DLD1 (cell line): ENCODE measurements at regions not wholly inside any gene's neighbourhood (a gene's known extent, or its start where the extent isn't known, plus 50 kb on each side); places are given as distances from the start of the nearest gene placed in this dataset.

Experiments used
- in situ Hi-C: cut with HindIII; loops from 2 replicates; pipeline ENCODE4 v1.10.0; 2017; ENCODE audit warnings: low sequenced_read_pairs

DNA sequence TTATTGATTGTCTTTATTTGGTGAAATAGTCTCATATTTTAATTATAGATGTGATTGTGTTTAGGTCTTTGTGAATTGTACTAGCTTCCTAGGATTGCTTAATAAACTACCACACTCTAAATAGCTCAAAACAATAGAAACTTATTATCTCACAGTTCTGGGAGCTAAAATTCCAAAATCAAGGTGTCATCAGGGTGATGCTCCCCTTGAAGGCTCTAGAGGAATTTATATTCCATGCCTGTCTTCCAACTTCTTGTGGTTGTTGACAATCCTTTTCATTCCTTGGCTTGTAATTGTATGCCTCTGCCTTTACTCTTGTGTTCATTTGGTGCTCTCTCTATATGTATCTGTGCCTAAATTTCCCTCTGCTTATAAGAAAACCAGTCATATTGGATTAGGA is 155.3 kb upstream of the AKR1E2 start:
- in situ Hi-C loops = no loop called here

- in situ Hi-C loops = no loop called here
Measured at GRCh38 chr10:4669585-4669984, 156.4 kb upstream of the AKR1E2 start.

DNA sequence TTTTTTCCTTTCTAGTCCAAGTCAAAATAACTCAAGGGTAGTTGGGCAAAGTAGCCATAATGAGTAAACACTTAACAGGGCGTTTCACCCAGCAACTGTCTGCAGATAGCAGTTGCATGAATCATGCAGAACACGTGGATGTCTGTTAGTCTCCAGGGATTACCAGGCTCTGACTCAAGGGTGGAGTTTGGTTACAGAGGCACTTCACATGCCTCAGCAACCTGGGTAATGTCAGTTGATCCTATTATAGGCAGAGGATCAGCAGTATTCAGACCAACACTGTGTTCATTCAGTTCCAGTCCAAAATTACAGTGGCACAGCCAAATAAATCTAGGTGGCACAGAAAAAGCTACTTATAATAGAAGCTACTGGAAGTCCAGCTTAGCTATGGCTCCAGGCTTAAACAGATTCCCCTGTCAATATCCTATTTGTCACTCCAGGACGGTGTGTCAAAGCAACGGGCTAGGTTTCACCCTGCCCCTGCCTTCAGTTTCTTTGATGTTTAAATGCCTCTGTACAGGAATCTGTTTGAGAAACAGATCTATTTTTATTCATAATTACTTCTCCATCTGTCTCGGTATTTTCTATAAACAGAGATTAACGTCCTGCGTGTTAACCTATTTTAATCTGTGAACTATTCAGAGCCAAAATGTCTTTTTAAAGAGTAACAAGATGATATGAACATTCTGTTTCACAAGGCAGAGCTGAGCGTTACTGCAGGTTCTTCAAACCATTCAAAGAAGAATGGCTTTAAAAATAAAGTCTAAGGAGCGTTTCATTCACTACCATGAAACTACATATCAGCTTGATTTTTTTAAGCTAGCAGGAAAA is 162.6 kb upstream of the AKR1E2 start:
- in situ Hi-C loops = no loop called here

- in situ Hi-C loops = no loop called here
Measured at GRCh38 chr10:4662576-4663161, 163.3 kb upstream of the AKR1E2 start.

DNA sequence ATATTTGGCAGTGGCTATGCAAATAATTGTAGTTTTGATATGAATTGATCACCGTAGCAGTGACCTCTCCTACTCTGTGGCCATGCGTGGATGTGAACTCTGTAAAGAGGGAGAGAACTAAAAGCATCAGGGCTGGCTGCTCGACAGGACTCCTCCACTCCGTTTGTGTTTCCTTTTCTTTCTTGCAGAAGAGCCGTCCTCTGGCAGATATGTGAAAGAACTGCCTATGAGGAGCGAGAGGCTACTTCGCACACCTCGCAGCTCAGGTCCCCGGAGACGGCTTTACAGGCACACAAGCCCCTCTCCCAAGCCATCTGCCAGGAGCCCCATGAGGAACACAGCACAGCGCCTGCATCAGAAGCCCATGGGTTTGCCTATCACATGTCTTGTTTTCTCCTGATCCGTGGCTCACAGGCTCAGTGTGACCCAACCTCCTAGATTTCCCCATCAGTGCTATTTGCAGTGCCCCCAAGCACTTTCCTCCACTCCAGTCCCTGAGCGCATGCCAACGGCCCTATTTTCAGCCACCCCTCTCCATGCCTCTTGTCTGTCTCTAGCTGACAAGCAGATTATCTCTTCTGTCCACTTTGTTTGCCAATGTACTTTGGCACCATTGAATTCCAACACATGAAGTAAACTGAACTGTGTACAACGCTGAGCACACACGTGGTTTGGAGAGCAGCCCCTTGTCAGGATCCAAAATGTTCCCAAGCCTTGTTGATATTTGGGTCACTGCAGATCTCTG is 164.3 kb upstream of the AKR1E2 start:
- in situ Hi-C loops = no loop called here

- in situ Hi-C loops = no loop called here
Measured at GRCh38 chr10:4658777-4659176, 167.2 kb upstream of the AKR1E2 start.

DNA sequence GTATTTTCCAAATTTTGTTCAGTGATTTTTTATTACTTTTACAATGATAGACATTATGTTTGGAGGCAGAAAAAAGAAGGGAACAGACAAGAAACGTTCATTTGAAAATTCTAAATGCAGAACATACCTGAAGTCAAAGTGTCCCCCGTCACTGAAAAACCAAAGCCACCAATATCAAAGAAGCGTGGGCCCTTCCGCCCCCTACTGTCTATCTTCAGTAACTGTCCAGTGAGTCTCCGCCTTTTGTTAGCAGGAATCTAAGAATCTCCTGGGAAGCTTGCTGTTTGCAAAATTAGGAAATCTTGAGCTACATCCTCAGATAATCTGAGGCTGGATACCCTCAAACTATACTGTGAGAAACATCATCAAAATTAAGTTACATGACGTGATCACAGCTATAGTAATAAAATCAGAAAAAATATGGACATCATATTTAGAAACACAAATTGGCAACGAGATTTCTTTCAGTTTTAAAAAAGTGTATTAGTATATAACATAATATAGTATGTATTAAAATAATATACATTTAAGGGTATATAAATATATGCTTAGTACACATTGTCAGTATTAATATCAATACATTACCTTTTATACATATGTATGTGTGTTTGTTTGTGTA is 169.3 kb upstream of the AKR1E2 start:
- in situ Hi-C loops = no loop called here

- in situ Hi-C loops = no loop called here
Measured at GRCh38 chr10:4655879-4656278, 170.1 kb upstream of the AKR1E2 start.

- in situ Hi-C loops = no loop called here
Measured at GRCh38 chr10:4655406-4655805, 170.6 kb upstream of the AKR1E2 start.

DNA sequence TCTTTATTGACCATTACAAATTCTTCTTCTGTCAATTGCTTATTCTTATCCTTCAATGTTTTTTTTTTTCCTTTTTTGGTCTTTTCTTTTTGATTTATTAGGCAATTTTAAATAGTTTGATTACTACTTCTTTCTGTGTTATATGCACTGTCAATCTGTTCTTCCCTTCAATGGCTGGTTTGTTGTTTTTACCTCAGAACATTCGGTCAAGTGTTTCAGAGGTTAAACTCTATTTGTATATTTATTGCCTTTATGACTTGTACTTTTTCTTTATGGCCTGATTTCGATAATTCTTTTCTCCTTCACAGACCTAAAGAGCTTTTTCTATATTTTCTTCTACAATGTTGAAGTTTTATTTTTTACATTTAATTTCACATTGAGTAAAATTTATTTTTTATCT is 171.5 kb upstream of the AKR1E2 start:
- in situ Hi-C loops = no loop called here

GRCh38 chr10:4653160-4653559 is 172.8 kb upstream of the AKR1E2 start:
- in situ Hi-C loops = no loop called here

- in situ Hi-C loops = no loop called here
Measured at GRCh38 chr10:4652111-4653010, 173.6 kb upstream of the AKR1E2 start.

- in situ Hi-C loops = no loop called here
Measured at GRCh38 chr10:4651404-4652037, 174.5 kb upstream of the AKR1E2 start.

DNA sequence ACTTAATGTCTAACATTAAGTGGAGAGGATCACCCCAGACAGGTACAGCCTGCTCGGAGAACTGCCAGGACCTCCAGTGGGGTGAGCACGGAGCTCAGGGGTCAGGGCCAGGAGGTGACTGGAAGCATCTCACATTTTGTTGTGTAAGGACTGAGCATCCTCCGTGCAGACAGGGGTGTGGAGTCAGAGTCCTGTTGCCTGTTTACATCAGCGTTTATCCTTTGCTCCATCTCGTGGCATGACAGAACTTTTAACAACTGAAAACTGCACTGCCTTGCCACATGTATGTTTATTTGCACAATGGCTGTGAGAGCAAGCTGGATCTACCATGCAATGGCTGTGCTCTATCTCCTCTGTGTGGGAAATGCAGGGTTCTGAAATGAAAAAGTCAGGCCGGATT is 175.4 kb upstream of the AKR1E2 start:
- in situ Hi-C loops = no loop called here

DNA sequence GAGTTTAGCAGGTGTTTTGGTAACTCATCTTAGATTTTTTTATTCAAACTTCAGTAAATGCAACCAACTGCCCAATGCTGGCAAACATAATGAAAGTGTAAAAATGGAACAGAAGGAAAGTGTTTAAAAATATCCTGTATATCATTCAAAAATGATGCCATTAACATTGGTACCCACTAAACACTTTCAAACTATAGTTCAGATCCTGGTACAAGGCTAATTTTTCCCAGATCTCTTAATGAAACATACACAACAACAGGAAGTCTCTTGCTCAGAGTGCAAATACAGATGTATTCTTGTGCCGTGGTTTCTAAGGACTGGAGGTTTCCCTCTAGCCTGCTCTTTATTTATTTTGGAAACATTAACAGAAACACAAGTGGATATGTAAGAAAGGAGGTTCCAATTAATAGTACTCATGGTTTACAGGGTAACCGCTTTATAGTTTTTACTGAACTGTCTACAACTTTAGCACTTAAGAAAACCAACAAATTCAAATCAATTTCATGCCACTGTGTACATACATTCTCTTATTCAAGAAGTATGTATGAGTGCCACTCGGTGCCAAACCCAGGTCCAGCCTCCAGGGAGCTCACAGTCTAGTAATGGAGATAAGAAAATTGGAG is 176.0 kb upstream of the AKR1E2 start:
- in situ Hi-C loops = no loop called here

DNA sequence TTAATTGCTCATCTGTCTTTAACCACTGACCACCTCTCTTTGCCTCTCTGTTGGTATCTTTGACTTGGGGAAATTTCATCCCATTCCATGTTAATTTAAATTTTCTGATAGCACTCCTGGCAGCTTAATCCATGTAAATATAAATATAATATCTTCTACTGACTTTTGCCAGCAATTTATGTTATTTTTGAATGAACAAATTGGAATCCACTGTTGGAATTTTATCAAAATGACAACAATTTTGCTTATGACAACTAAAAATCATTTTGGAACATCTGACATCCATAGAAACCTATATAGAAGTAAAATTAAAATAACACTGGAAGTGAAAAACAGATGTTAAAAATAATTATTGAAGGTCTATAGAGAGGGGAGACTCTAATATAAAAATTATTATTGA is 176.5 kb upstream of the AKR1E2 start:
- in situ Hi-C loops = no loop called here

DNA sequence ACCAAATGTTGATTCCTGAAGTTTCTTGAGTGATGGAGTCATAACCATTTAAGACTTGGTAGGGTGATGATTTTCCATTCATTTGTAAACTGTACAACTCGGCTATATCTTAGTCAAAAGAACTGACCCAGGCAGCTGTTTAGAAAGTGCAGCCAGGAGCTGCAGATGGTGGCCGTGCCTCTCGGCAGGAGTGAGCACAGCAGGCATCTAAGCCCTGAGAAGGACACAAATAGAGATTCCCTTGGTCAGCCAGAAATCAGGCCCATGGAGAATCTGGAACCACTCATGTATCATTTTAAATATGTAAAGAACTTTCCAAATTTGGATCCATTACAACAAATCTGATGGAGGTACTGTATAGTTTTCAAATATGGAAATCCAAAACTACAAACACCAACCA is 177.0 kb upstream of the AKR1E2 start:
- in situ Hi-C loops = no loop called here

DNA sequence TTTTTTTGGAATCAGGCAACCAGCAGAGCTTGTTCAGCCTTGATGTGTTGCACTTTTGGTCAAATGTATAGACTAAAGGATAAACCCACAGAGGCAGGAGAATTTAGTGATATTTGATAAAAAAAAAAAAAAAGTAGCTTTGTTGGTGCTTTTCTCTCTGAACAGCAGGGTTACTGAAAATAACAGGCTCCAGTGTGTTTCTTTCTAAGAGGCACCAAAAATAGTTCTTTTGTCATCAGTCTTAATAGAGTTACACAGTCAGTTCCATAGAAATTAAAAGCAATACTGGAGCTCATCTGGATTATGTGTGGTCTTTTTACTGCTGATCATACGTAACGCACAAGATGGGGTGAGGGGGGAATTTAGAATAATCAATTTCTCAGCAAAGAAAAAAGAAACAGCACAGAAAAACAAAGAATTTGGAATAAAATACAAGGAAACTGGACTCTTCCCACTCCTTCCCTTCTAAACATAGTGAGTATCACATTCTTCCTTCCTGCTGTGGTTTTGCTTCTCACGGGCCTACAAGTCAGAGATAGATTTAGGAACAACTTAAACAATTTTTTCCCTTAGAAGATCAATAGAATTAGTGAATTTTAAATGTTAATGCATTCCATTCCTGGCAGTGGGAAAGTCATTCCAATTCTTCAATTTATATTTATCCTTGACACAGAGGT is 178.8 kb upstream of the AKR1E2 start:
- in situ Hi-C loops = no loop called here

GRCh38 chr10:4646547-4646946 is 179.5 kb upstream of the AKR1E2 start:
- in situ Hi-C loops = no loop called here
